Left lung (tissue), 4 donors: ENCODE measurements at regions not wholly inside any gene's neighbourhood (a gene's known extent, or its start where the extent isn't known, plus 50 kb on each side); places are given as distances from the start of the nearest gene placed in this dataset.
A peak's percentile ranks its signal among the peaks of the same experiment; 100 is the strongest.

Experiments
- ATAC-seq: fragments of 200-7000 bp; cut with Tn5 transposase; one replicate; pipeline ENCODE4 v1.9.1; 2020; ENCODE audit warnings: moderate library complexity
- DNase-seq, 4 donors: peaks; one replicate each; pipeline ENCODE4 v3.0.0-alpha.2; 2013 to 2020
- H3K27ac ChIP-seq, 2 donors: fragments of 200-600 bp; sonication (generic) in 1 of 2; one replicate each; pipeline versions ENCODE4 v1.5.0 to v1.8.0; 2020 to 2021
- H3K27me3 ChIP-seq, 2 donors: fragments of 200-600 bp; sonication (generic) in 1 of 2; one replicate each; pipeline versions ENCODE4 v1.5.0 to v1.8.0; 2020 to 2021
- H3K36me3 ChIP-seq, 2 donors: fragments of 200-600 bp; sonication (generic) in 1 of 2; one replicate each; pipeline versions ENCODE4 v1.5.0 to v1.8.0; 2020 to 2021
- H3K4me1 ChIP-seq, 2 donors: fragments of 200-600 bp; one replicate each; pipeline ENCODE4 v1.8.0; 2021
- H3K4me3 ChIP-seq, 2 donors: fragments of 200-600 bp; sonication (generic) in 1 of 2; one replicate each; pipeline versions ENCODE4 v1.5.0 to v1.8.0; 2020 to 2021; ENCODE audit warnings: mild to moderate bottlenecking in 1 of 2
- H3K9me3 ChIP-seq, 2 donors: fragments of 200-600 bp; sonication (generic) in 1 of 2; one replicate each; pipeline versions ENCODE4 v1.5.0 to v1.8.0; 2020 to 2021
- intact Hi-C, 2 donors: fragments of 100-400 bp; cut with DNase I; formaldehyde crosslinking; loops; one replicate each; pipeline versions ENCODE4 v1.11.2 to v1.14.2; 2022
- TF ChIP-seq, protein P1 (sequence below), 2 donors: fragments of 200-600 bp; sonication (generic) in 1 of 2; IDR thresholded peaks; one replicate each; pipeline versions ENCODE4 v1.5.0 to v1.8.0; 2021; ENCODE audit warnings: antibody characterized with exemption in 2 of 2
- donor health status: DM: no; HTN: yes; CAD: no.
- donor health status: DM: no; HTN: no; CAD: no.

DNA sequence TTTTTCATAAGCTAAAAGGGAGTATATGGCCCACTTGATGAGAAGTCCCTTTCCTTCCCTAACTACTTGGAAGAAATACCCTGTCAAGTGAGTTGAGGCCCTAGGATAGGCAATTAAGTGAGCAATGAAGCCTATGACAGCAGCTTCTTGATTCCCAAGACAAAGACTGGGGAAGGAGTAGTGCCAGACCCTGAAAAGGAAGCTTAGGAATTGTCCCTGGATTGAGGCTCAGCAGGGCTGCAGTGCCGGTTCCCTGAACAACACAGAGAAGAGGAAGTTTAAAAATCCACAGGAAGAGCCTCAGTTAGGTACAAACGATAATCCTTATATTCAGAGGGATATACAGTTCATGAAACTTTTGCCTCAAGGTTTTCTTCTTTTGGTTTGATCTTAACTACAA lies 61.8 kb upstream of the RAD23B start:
- DNase-seq: no peak
- Histone ChIP-seq H3K27me3 (no peaks in the 10 kb centered on the region), H3K4me1 (no peaks in the 10 kb centered on the region), H3K9me3 (no peaks in the 10 kb centered on the region), H3K4me3 (no peak overlapping the region), H3K27ac (no peak overlapping the region), H3K36me3 (no peaks in the 10 kb centered on the region)
- intact Hi-C loops: no loop called here
- TF ChIP-seq, protein P1, sequence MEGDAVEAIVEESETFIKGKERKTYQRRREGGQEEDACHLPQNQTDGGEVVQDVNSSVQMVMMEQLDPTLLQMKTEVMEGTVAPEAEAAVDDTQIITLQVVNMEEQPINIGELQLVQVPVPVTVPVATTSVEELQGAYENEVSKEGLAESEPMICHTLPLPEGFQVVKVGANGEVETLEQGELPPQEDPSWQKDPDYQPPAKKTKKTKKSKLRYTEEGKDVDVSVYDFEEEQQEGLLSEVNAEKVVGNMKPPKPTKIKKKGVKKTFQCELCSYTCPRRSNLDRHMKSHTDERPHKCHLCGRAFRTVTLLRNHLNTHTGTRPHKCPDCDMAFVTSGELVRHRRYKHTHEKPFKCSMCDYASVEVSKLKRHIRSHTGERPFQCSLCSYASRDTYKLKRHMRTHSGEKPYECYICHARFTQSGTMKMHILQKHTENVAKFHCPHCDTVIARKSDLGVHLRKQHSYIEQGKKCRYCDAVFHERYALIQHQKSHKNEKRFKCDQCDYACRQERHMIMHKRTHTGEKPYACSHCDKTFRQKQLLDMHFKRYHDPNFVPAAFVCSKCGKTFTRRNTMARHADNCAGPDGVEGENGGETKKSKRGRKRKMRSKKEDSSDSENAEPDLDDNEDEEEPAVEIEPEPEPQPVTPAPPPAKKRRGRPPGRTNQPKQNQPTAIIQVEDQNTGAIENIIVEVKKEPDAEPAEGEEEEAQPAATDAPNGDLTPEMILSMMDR (IDR thresholded peaks at IDR 0.05): no peak
- no peak for ATAC-seq

DNA sequence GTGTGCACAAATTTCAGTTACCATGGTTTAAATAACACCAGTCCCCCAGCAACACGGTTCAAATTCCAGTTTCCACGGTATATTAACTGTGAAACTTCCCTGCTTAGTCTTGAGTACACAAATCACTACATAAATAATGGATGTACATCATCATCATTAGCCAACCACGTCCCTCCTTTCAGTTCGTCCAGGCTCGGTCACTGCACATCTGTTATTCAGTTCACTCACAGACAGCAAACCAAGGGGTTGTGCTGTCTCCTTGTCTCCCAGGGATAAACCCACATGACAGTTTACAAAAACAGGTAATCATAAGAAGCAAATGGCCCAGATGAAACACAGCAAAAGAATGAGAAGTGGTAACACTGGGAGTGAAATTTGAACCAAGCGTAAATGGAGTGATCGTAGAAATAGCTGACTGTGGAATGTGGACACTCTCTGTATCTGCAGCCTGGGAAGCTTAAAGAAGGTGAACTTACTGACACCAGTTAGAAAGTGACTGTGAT lies 61.0 kb upstream of the RAD23B start:
- peak; percentile 58 for ATAC-seq
- no peak overlapping the region for H3K27ac ChIP-seq
- H3K27me3 ChIP-seq: no peaks in the 10 kb centered on the region
- no peaks in the 10 kb centered on the region for H3K9me3 ChIP-seq
- H3K4me1 ChIP-seq: no peaks in the 10 kb centered on the region
- DNase-seq: peak in 1 of 4 donors; percentile 58
- TF ChIP-seq, protein P1 (IDR thresholded peaks at IDR 0.05): no peak
- no peak overlapping the region for H3K4me3 ChIP-seq
- H3K36me3 ChIP-seq: no peaks in the 10 kb centered on the region
- intact Hi-C loops: no loop called here

DNA sequence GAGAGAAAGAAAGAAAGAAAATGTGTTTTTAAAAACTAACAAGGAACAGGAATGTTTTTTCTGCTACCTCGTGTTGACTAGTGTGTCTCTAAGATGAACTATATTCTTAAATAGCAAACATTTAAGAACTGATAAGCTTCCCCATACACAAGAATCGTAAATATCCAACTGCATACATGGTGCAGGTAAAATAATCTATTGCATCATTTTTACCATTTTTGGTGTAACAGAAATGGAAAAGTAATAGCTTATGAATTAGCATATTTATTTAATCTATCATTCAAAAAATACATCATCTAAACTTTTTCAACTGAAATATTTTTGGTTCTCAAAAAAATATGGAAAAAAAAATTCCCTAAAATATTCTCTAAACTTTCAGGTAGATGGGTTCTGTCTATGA lies 59.7 kb upstream of the RAD23B start:
- DNase-seq (no peak), ATAC-seq (no peak)
- TF ChIP-seq, protein P1 (IDR thresholded peaks at IDR 0.05): no peak
- intact Hi-C loops: no loop called here
- Histone ChIP-seq H3K9me3 (no peaks in the 10 kb centered on the region), H3K4me3 (no peak overlapping the region), H3K36me3 (no peaks in the 10 kb centered on the region), H3K27ac (no peak overlapping the region), H3K27me3 (peaks cover 0 to 6% of the 10 kb centered on the region in 2 donors), H3K4me1 (no peaks in the 10 kb centered on the region)

DNA sequence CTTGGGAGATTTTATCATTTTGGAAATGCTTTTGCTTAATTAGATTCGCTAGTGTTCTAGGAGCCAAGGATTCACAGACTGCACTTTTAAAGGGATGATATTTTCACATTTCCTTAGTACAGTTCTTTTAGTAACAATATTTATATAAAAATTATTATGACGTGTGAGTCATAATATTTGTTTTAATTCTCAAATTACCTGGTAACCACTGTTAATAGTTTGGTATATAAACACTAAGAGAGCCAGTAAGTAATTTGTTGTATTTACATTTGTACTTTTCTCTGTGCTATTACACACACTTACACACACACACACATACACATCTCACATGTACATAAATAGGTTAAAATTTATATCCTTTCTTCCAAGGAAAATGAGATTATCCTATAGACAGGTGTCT lies 58.8 kb upstream of the RAD23B start:
- Histone ChIP-seq H3K4me3 (no peak overlapping the region), H3K27me3 (peaks cover 0 to 6% of the 10 kb centered on the region in 2 donors), H3K36me3 (no peaks in the 10 kb centered on the region), H3K9me3 (no peaks in the 10 kb centered on the region), H3K4me1 (no peaks in the 10 kb centered on the region), H3K27ac (no peak overlapping the region)
- TF ChIP-seq, protein P1 (IDR thresholded peaks at IDR 0.05): no peak
- no peak for ATAC-seq
- DNase-seq: no peak
- intact Hi-C loops: no loop called here

DNA sequence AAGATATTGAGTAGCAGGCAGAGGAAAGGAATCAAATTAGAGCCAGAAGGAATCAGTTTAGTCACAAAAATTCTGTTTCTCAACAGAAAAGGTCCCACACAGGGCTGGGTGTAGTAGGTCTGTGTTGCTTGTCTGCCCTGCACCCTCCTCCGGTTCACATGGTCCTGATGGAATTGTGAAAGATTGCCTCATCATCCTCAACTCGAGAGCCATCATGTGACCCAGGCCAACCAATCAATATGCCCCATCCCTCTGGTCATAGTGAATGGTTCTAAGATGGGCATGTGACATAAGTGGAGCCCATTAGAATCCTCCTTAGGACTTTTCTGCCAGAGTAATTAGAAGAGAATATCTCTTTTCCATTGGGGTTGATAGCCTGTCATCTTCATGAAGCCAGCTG lies 56.7 kb upstream of the RAD23B start:
- H3K4me3 ChIP-seq: no peak overlapping the region
- H3K4me1 ChIP-seq: no peaks in the 10 kb centered on the region
- no peaks in the 10 kb centered on the region for H3K9me3 ChIP-seq
- ATAC-seq (no peak), DNase-seq (no peak)
- intact Hi-C loops: no loop called here
- TF ChIP-seq, protein P1 (IDR thresholded peaks at IDR 0.05): no peak
- peaks cover 0 to 6% of the 10 kb centered on the region in 2 donors for H3K27me3 ChIP-seq
- H3K27ac ChIP-seq: no peak overlapping the region
- no peaks in the 10 kb centered on the region for H3K36me3 ChIP-seq
